ENCODE measurements at regions not wholly inside any gene's neighbourhood (a gene's known extent, or its start where the extent isn't known, plus 50 kb on each side); places are given as distances from the start of the nearest gene placed in this dataset.

- TF ChIP-seq EGR1 (IDR thresholded peaks at IDR 0.05) (no peak), RAD21 (IDR thresholded peaks at IDR 0.05; ENCODE audit: low read depth) (no peak), REST (IDR thresholded peaks at IDR 0.05; ENCODE audit: low read depth) (no peak), CEBPB (IDR thresholded peaks at IDR 0.05) (no peak), TEAD4 (IDR thresholded peaks at IDR 0.05) (no peak), YY1 (IDR thresholded peaks at IDR 0.05; ENCODE audit: low read depth) (no peak), EP300 (IDR thresholded peaks at IDR 0.05; ENCODE audit: borderline replicate concordance) (no peak), TAF1 (IDR thresholded peaks at IDR 0.05; ENCODE audit: low read depth) (no peak), ZBTB7A (IDR thresholded peaks at IDR 0.05; ENCODE audit: low read depth) (no peak)
These were observed 1551.2 kb downstream of the AACS start for GRCh38 chr12:126616441-126616840.
